ENCODE measurements at regions not wholly inside any gene's neighbourhood (a gene's known extent, or its start where the extent isn't known, plus 50 kb on each side); places are given as distances from the start of the nearest gene placed in this dataset.

GRCh38 chr20:57810511-57811373 is 100.9 kb upstream of the PMEPA1 start:
- Histone ChIP-seq H3K4me3 (no peak overlapping the region), H3K27me3 (ENCODE audit: low read depth) (peaks cover 9% of the 10 kb centered on the region)
- intact Hi-C loops (cut with micrococcal nuclease), result no loop called here

GRCh38 chr20:57809661-57810172 is 99.9 kb upstream of the PMEPA1 start:
- TF ChIP-seq CTCF (IDR thresholded peaks at IDR 0.05; ENCODE audit: borderline replicate concordance), result no peak
- DNase-seq, result peak; percentile 58

More at GRCh38 chr20:57810511-57811373, 100.9 kb upstream of the PMEPA1 start:
- no peak for TF ChIP-seq CTCF (IDR thresholded peaks at IDR 0.05; ENCODE audit: borderline replicate concordance)
- Histone ChIP-seq H3K9me3 (replicated peaks) (no peaks in the 10 kb centered on the region), H3K27ac (replicated peaks) (no peak overlapping the region), H3K36me3 (no peaks in the 10 kb centered on the region), H3K4me1 (peaks cover 29% of the 10 kb centered on the region)
- DNase-seq, result no peak

GRCh38 chr20:57809149-57809548 is 99.3 kb upstream of the PMEPA1 start:
- intact Hi-C loops (cut with micrococcal nuclease), result no loop called here
- no peak for TF ChIP-seq CTCF (IDR thresholded peaks at IDR 0.05; ENCODE audit: borderline replicate concordance)
- peaks cover 3% of the 10 kb centered on the region for H3K27me3 ChIP-seq (ENCODE audit: low read depth)
- DNase-seq, result no peak
- no peak overlapping the region for H3K4me3 ChIP-seq
- peaks cover 29% of the 10 kb centered on the region for H3K4me1 ChIP-seq
- no peak overlapping the region for H3K27ac ChIP-seq (replicated peaks)
- no peaks in the 10 kb centered on the region for H3K36me3 ChIP-seq
- H3K9me3 ChIP-seq (replicated peaks), result no peaks in the 10 kb centered on the region

More at GRCh38 chr20:57809661-57810172, 99.9 kb upstream of the PMEPA1 start:
- H3K4me1 ChIP-seq, result peaks cover 29% of the 10 kb centered on the region
- intact Hi-C loops (cut with micrococcal nuclease), result no loop called here
- H3K27me3 ChIP-seq (ENCODE audit: low read depth), result peaks cover 7% of the 10 kb centered on the region
- H3K27ac ChIP-seq (replicated peaks), result peak overlapping the region; percentile 19
- no peaks in the 10 kb centered on the region for H3K36me3 ChIP-seq
- H3K9me3 ChIP-seq (replicated peaks), result no peaks in the 10 kb centered on the region
- H3K4me3 ChIP-seq, result no peak overlapping the region

GRCh38 chr20:57808264-57809070 is 98.7 kb upstream of the PMEPA1 start:
- intact Hi-C loops (cut with micrococcal nuclease), result no loop called here
- no peak for DNase-seq

More at GRCh38 chr20:57808264-57809070, 98.7 kb upstream of the PMEPA1 start:
- H3K4me1 ChIP-seq, result peaks cover 29% of the 10 kb centered on the region
- no peaks in the 10 kb centered on the region for H3K36me3 ChIP-seq
- no peak for TF ChIP-seq CTCF (IDR thresholded peaks at IDR 0.05; ENCODE audit: borderline replicate concordance)
- H3K27me3 ChIP-seq (ENCODE audit: low read depth), result no peaks in the 10 kb centered on the region
- H3K4me3 ChIP-seq, result no peak overlapping the region
- no peaks in the 10 kb centered on the region for H3K9me3 ChIP-seq (replicated peaks)
- H3K27ac ChIP-seq (replicated peaks), result peak overlapping the region; percentile 36

All from left ventricle myocardium inferior (tissue), 1 donor.